ENCODE measurements at regions not wholly inside any gene's neighbourhood (a gene's known extent, or its start where the extent isn't known, plus 50 kb on each side); places are given as distances from the start of the nearest gene placed in this dataset.

- TF ChIP-seq, protein P1, sequence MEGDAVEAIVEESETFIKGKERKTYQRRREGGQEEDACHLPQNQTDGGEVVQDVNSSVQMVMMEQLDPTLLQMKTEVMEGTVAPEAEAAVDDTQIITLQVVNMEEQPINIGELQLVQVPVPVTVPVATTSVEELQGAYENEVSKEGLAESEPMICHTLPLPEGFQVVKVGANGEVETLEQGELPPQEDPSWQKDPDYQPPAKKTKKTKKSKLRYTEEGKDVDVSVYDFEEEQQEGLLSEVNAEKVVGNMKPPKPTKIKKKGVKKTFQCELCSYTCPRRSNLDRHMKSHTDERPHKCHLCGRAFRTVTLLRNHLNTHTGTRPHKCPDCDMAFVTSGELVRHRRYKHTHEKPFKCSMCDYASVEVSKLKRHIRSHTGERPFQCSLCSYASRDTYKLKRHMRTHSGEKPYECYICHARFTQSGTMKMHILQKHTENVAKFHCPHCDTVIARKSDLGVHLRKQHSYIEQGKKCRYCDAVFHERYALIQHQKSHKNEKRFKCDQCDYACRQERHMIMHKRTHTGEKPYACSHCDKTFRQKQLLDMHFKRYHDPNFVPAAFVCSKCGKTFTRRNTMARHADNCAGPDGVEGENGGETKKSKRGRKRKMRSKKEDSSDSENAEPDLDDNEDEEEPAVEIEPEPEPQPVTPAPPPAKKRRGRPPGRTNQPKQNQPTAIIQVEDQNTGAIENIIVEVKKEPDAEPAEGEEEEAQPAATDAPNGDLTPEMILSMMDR (IDR thresholded peaks at IDR 0.05) = no peak
- no peak for TF ChIP-seq POLR2A (IDR thresholded peaks at IDR 0.05)
Measured at GRCh38 chr3:43159876-43160255, 54.0 kb upstream of the POMGNT2 start.
